ENCODE measurements at regions not wholly inside any gene's neighbourhood (a gene's known extent, or its start where the extent isn't known, plus 50 kb on each side); places are given as distances from the start of the nearest gene placed in this dataset.

- TF ChIP-seq CTCF (conservative IDR thresholded peaks at IDR 0.05; ENCODE audit: low read depth in 2 of 2) (peak in 1 of 2 experiments; percentile 40; a peak in 2 of 4 replicates), REST (IDR thresholded peaks at IDR 0.05; ENCODE audit: unreplicated experiment) (no peak), EZH2 (IDR thresholded peaks at IDR 0.05; ENCODE audit: low read depth, unreplicated experiment) (no peak), ETS1 (IDR thresholded peaks at IDR 0.05) (no peak), POLR2AphosphoS5 (IDR thresholded peaks at IDR 0.05; ENCODE audit: low read depth) (no peak), CREB1 (CRISPR knock-in tag; IDR thresholded peaks at IDR 0.05; ENCODE audit: low read depth) (no peak), ZNF114 (CRISPR knock-in tag; IDR thresholded peaks at IDR 0.05) (no peak), EZH2phosphoT487 (IDR thresholded peaks at IDR 0.05; ENCODE audit: unreplicated experiment) (no peak), STAT1 (IDR thresholded peaks at IDR 0.05; ENCODE audit: unreplicated experiment) (no peak), JUNB (IDR thresholded peaks at IDR 0.05; ENCODE audit: unreplicated experiment) (no peak), ZNF462 (CRISPR knock-in tag; IDR thresholded peaks at IDR 0.05) (no peak)
Observed at GRCh38 chr16:73199214-73199613, 151.3 kb upstream of the ZFHX3 start.
